H1 (cell line): ENCODE measurements at regions not wholly inside any gene's neighbourhood (a gene's known extent, or its start where the extent isn't known, plus 50 kb on each side); places are given as distances from the start of the nearest gene placed in this dataset.

ENCODE experiments used
- CTCF ChIA-PET: fragments of 300-600 bp; sonication (Branson Sonifier 250); formaldehyde crosslinking; loops from one replicate; lab custom pipeline; 2021; ENCODE audit not compliant: partially characterized antibody; lab: Charles Lee
- POLR2A ChIA-PET: fragments of 300-600 bp; sonication (Branson Sonifier 250); formaldehyde crosslinking; loops from one replicate; lab custom pipeline; 2021; ENCODE audit warnings: inconsistent platforms; ENCODE audit not compliant: partially characterized antibody; lab: Charles Lee
- DNase-seq, 2 experiments: peaks; one replicate each; pipeline versions ENCODE4 v3.0.0 to v3.0.0-alpha.2; 2010 to 2022; ENCODE audit warnings: low spot score in 2 of 2, low read depth in 1 of 2, mixed read lengths in 1 of 2
- FAIRE-seq: peaks from 2 replicates; lab custom pipeline; 2011; peaks lifted over from hg19 to GRCh38; lab: Jason Lieb, UNC
- H2AFZ ChIP-seq: 2 replicates; pipeline ENCODE4 v1.8.1; 2012; ENCODE audit warnings: low read length, inconsistent platforms
- H2AK5ac ChIP-seq: 2 replicates; pipeline ENCODE4 v1.6.1; 2013; ENCODE audit warnings: low read depth, low read length
- H2BK120ac ChIP-seq: replicated peaks from 2 replicates; pipeline ENCODE3; 2013; ENCODE audit warnings: low read depth, low read length, inconsistent platforms
- H2BK12ac ChIP-seq: 2 replicates; pipeline ENCODE4 v1.6.1; 2013; ENCODE audit warnings: low read depth, low read length
- H2BK15ac ChIP-seq: 2 replicates; pipeline ENCODE4 v1.6.1; 2013; ENCODE audit warnings: low read length
- H2BK20ac ChIP-seq: 2 replicates; pipeline ENCODE4 v1.6.1; 2013; ENCODE audit warnings: low read length
- H2BK5ac ChIP-seq: 2 replicates; pipeline ENCODE4 v1.6.1; 2013; ENCODE audit warnings: low read depth, low read length
- H3K14ac ChIP-seq: 2 replicates; pipeline ENCODE4 v1.6.1; 2013; ENCODE audit warnings: inconsistent platforms; ENCODE audit not compliant: insufficient read length
- H3K18ac ChIP-seq: 2 replicates; pipeline ENCODE4 v1.6.1; 2013; ENCODE audit warnings: low read length; ENCODE audit errors: extremely low read depth
- H3K23ac ChIP-seq: 2 replicates; pipeline ENCODE4 v1.6.1; 2013; ENCODE audit warnings: inconsistent platforms; ENCODE audit not compliant: insufficient read length
- H3K23me2 ChIP-seq: 2 replicates; pipeline ENCODE4 v1.6.1; 2013; ENCODE audit warnings: low read depth, low read length
- H3K27ac ChIP-seq: 2 replicates; pipeline ENCODE4 v1.6.1; 2011; ENCODE audit warnings: low read depth, low read length, inconsistent platforms
- H3K27me3 ChIP-seq, 4 experiments: replicated peaks in 1 of 4; 1 replicate in 1 of 4; 2 replicates in 3 of 4; pipeline versions ENCODE4 v1.6.1 to v1.8.1; 2011 to 2013; ENCODE audit warnings: low read length in 3 of 4, mild to moderate bottlenecking in 3 of 4, inconsistent platforms in 2 of 4, mixed read lengths in 2 of 4, moderate library complexity in 1 of 4; ENCODE audit not compliant: control insufficient read depth in 3 of 4, insufficient read depth in 3 of 4; ENCODE audit errors: extremely low read depth in 1 of 4
- H3K36me3 ChIP-seq, 4 experiments: 2 replicates each; pipeline versions ENCODE4 v1.6.1 to v1.8.1; 2011 to 2013; ENCODE audit warnings: mild to moderate bottlenecking in 4 of 4, low read length in 3 of 4, moderate library complexity in 2 of 4, control low read depth in 1 of 4, inconsistent platforms in 1 of 4; ENCODE audit not compliant: insufficient read depth in 4 of 4, control insufficient read depth in 2 of 4
- H3K4ac ChIP-seq: replicated peaks from 2 replicates; pipeline ENCODE3; 2013; ENCODE audit warnings: low read length, low read depth, mixed read lengths, inconsistent platforms; ENCODE audit not compliant: insufficient read length
- H3K4me1 ChIP-seq, 4 experiments: replicated peaks in 1 of 4; 1 replicate in 1 of 4; 2 replicates in 3 of 4; pipeline versions ENCODE4 v1.6.1 to v1.8.1; 2011 to 2013; ENCODE audit warnings: low read length in 3 of 4, inconsistent platforms in 2 of 4, mixed read lengths in 1 of 4; ENCODE audit not compliant: insufficient read depth in 4 of 4, control insufficient read depth in 3 of 4
- H3K4me2 ChIP-seq, 2 experiments: 2 replicates each; pipeline versions ENCODE4 v1.6.1 to v1.8.1; 2011 to 2013; ENCODE audit warnings: low read depth in 2 of 2, low read length in 2 of 2, control low read depth in 1 of 2, inconsistent platforms in 1 of 2, mild to moderate bottlenecking in 1 of 2; ENCODE audit not compliant: insufficient read depth in 1 of 2
- H3K4me3 ChIP-seq, 4 experiments: fragments of 200-600, 300-600 bp in 1 of 4; sonication (generic), shearing (Covaris generic), sonication (Bioruptor Twin) in 1 of 4; 2 replicates each; pipeline versions ENCODE4 v1.5.1 to v1.8.1; 2011 to 2016; ENCODE audit warnings: low read length in 4 of 4, low read depth in 3 of 4, control low read depth in 2 of 4, inconsistent platforms in 2 of 4, mild to moderate bottlenecking in 2 of 4, mixed read lengths in 1 of 4, moderate library complexity in 1 of 4; ENCODE audit not compliant: insufficient read depth in 2 of 4; ENCODE audit errors: extremely low read depth in 1 of 4
- H3K56ac ChIP-seq: replicated peaks from 2 replicates; pipeline ENCODE3; 2013; ENCODE audit warnings: low read depth, mild to moderate bottlenecking, mixed read lengths, low read length, inconsistent platforms; ENCODE audit not compliant: insufficient read length
- H3K79me1 ChIP-seq: 2 replicates; pipeline ENCODE4 v1.6.1; 2013; ENCODE audit warnings: low read depth, low read length, control low read depth
- H3K79me2 ChIP-seq, 2 experiments: 2 replicates each; pipeline versions ENCODE4 v1.6.1 to v1.8.1; 2012 to 2013; ENCODE audit warnings: low read length in 2 of 2, mild to moderate bottlenecking in 2 of 2, inconsistent platforms in 1 of 2; ENCODE audit not compliant: insufficient read depth in 2 of 2, control insufficient read depth in 1 of 2
- H3K9ac ChIP-seq, 4 experiments: replicated peaks in 1 of 4; 1 replicate in 1 of 4; 2 replicates in 3 of 4; pipeline versions ENCODE4 v1.6.1 to v1.8.1; 2011 to 2013; ENCODE audit warnings: low read depth in 3 of 4, low read length in 3 of 4, control low read depth in 2 of 4, mild to moderate bottlenecking in 2 of 4, moderate library complexity in 2 of 4, inconsistent platforms in 1 of 4; ENCODE audit errors: extremely low read depth in 1 of 4
- H3K9me3 ChIP-seq, 2 experiments: 2 replicates each; pipeline versions ENCODE4 v1.6.1 to v1.8.1; 2012 to 2013; ENCODE audit warnings: mild to moderate bottlenecking in 2 of 2, moderate library complexity in 2 of 2, control low read depth in 1 of 2, inconsistent platforms in 1 of 2, low read depth in 1 of 2, low read length in 1 of 2, mixed read lengths in 1 of 2; ENCODE audit not compliant: insufficient read depth in 2 of 2
- H4K20me1 ChIP-seq, 2 experiments: replicated peaks in 1 of 2; 2 replicates each; pipeline versions ENCODE3 to v1.8.1; 2011 to 2013; ENCODE audit warnings: inconsistent platforms in 2 of 2, low read length in 2 of 2, mild to moderate bottlenecking in 1 of 2; ENCODE audit not compliant: insufficient read depth in 2 of 2, control insufficient read depth in 1 of 2
- H4K5ac ChIP-seq: 2 replicates; pipeline ENCODE4 v1.6.1; 2013; ENCODE audit warnings: low read length, low read depth, mixed read lengths, inconsistent platforms; ENCODE audit not compliant: insufficient read length
- H4K8ac ChIP-seq: 2 replicates; pipeline ENCODE4 v1.8.0; 2013; ENCODE audit warnings: mild to moderate bottlenecking, moderate library complexity, low read length, inconsistent platforms; ENCODE audit not compliant: insufficient read depth; ENCODE audit errors: extremely low read depth
- H4K91ac ChIP-seq: replicated peaks from 2 replicates; pipeline ENCODE3; 2013; ENCODE audit warnings: low read length, mixed read lengths, inconsistent platforms; ENCODE audit not compliant: insufficient read length
- ASH2L ChIP-seq: fragments of 200-600, 300-600 bp; sonication (generic); IDR thresholded peaks from one replicate; pipeline ENCODE4 v1.7.1; 2017; ENCODE audit warnings: low read length
- BACH1 ChIP-seq: IDR thresholded peaks from 2 replicates; pipeline ENCODE4 v1.6.1; 2012; ENCODE audit warnings: low read length, improper control_type of control experiment
- EGR1 ChIP-seq: IDR thresholded peaks from 2 replicates; pipeline ENCODE4 v1.6.1; 2011; ENCODE audit warnings: low read depth, low read length, borderline replicate concordance
- EP300 ChIP-seq, 2 experiments: IDR thresholded peaks; 1 replicate in 1 of 2; 2 replicates in 1 of 2; pipeline ENCODE4 v1.6.1; 2011 to 2012; ENCODE audit warnings: low read depth in 2 of 2, low read length in 2 of 2, mild to moderate bottlenecking in 2 of 2, borderline replicate concordance in 1 of 2, inconsistent platforms in 1 of 2, moderate library complexity in 1 of 2
- FOSL1 ChIP-seq: IDR thresholded peaks from 2 replicates; pipeline ENCODE4 v1.6.1; 2011; ENCODE audit warnings: mild to moderate bottlenecking, low read depth, low read length, moderate library complexity; ENCODE audit not compliant: insufficient read depth
- HDAC2 ChIP-seq, 2 experiments: fragments of 300-600 bp in 1 of 2; sonication (generic) in 1 of 2; IDR thresholded peaks; 2 replicates each; pipeline ENCODE4 v1.6.1; 2011 to 2012; ENCODE audit warnings: low read depth in 2 of 2, low read length in 2 of 2, mild to moderate bottlenecking in 2 of 2, moderate library complexity in 2 of 2, borderline replicate concordance in 1 of 2, inconsistent platforms in 1 of 2
- HDAC6 ChIP-seq: IDR thresholded peaks from one replicate; pipeline ENCODE4 v1.7.1; 2012; ENCODE audit warnings: low read depth, mild to moderate bottlenecking, inconsistent platforms, low read length, moderate library complexity
- RFX5 ChIP-seq: IDR thresholded peaks from 2 replicates; pipeline ENCODE4 v1.6.1; 2011; ENCODE audit warnings: low read depth, low read length, improper control_type of control experiment, borderline replicate concordance
- RNF2 ChIP-seq: fragments of 200-900, 300-1000 bp; sonication (generic); IDR thresholded peaks from 2 replicates; pipeline ENCODE4 v1.7.1; 2016; ENCODE audit warnings: borderline replicate concordance, low read depth, mild to moderate bottlenecking, antibody characterized with exemption, low read length; ENCODE audit not compliant: poor library complexity, severe bottlenecking; ENCODE audit errors: missing control alignments
- SIN3A ChIP-seq, 2 experiments: IDR thresholded peaks in 1 of 2; conservative IDR thresholded peaks in 1 of 2; 2 replicates each; pipeline ENCODE4 v1.6.1; 2011 to 2012; ENCODE audit warnings: low read length in 2 of 2, improper control_type of control experiment in 1 of 2, low read depth in 1 of 2, mild to moderate bottlenecking in 1 of 2
- SUZ12 ChIP-seq: fragments of 200-600 bp; sonication (generic); IDR thresholded peaks from 2 replicates; pipeline ENCODE4 v1.6.1; 2012; ENCODE audit warnings: mild to moderate bottlenecking, inconsistent platforms, low read length, moderate library complexity, mixed read lengths
- TEAD4 ChIP-seq: IDR thresholded peaks from 2 replicates; pipeline ENCODE4 v1.6.1; 2012; ENCODE audit warnings: low read depth, low read length, inconsistent platforms, mixed read lengths
- WGBS, 2 experiments: shearing (Covaris generic) in 1 of 2; methylation state at CpG; one replicate each; pipeline versions ENCODE4 v1.1.6 to v1.1.7; 2013 to 2015; ENCODE audit warnings: low lambda C conversion rate in 2 of 2, mixed read lengths in 2 of 2, inconsistent platforms in 1 of 2, low coverage in 1 of 2, missing lambda C conversion rate in 1 of 2; ENCODE audit not compliant: insufficient replicate concordance in 2 of 2, insufficient coverage in 1 of 2, insufficient read length in 1 of 2; ENCODE audit errors: extremely low coverage in 1 of 2, missing lambda C conversion rate in 1 of 2; 5-methylcytosine and 5-hydroxymethylcytosine counted together
- TF ChIP-seq, protein P1 (sequence below): IDR thresholded peaks from 2 replicates; pipeline ENCODE4 v1.6.1; 2012; ENCODE audit warnings: inconsistent platforms

- Histone ChIP-seq H3K36me3 (no peaks in the 10 kb centered on the region), H3K23me2 (no peaks in the 10 kb centered on the region), H3K79me1 (no peaks in the 10 kb centered on the region), H3K56ac (no peak overlapping the region), H2BK5ac (no peak overlapping the region), H2AK5ac (no peak overlapping the region), H3K14ac (no peak overlapping the region), H3K4me3 (no peak overlapping the region), H2BK15ac (no peak overlapping the region), H3K4ac (no peak overlapping the region), H3K9ac (no peak overlapping the region), H2BK120ac (no peak overlapping the region), H3K18ac (no peak overlapping the region), H3K27ac (no peak overlapping the region), H3K9me3 (no peaks in the 10 kb centered on the region), H3K27me3 (no peaks in the 10 kb centered on the region), H2BK20ac (no peak overlapping the region), H2BK12ac (no peak overlapping the region), H4K20me1 (no peaks in the 10 kb centered on the region), H2AFZ (no peak overlapping the region), H3K23ac (no peak overlapping the region), H4K91ac (no peak overlapping the region), H4K5ac (no peak overlapping the region), H3K4me1 (peaks cover 0 to 7% (median 6%) of the 10 kb centered on the region in 4 experiments; a peak in 6 of 7 replicates), H3K4me2 (no peak overlapping the region), H4K8ac (no peak overlapping the region), H3K79me2 (no peaks in the 10 kb centered on the region)
- ChIA-PET CTCF (interaction anchor here (0.6 to 1.1 kb wide), 3 partner anchors 10 to 331 kb away, joined by 3 read pairs; no protein-coding TSS in a partner anchor), POLR2A (no interaction called here)
- DNase-seq (no peak), FAIRE-seq (no peak)
- 78% methylated on average over 2 of the region's 2 CpGs; no CpG with 5 or more reads in 1 of the 2 experiments for WGBS, 2 experiments
- TF ChIP-seq RNF2 = no peak
- no peak for TF ChIP-seq HDAC6
- TF ChIP-seq, protein P1, sequence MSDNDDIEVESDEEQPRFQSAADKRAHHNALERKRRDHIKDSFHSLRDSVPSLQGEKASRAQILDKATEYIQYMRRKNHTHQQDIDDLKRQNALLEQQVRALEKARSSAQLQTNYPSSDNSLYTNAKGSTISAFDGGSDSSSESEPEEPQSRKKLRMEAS = no peak
- no peak for TF ChIP-seq EGR1
- TF ChIP-seq SIN3A (conservative IDR thresholded peaks at IDR 0.05 in 1 of 2, IDR thresholded peaks at IDR 0.05 in 1 of 2; ENCODE audit: low read depth in 1 of 2, low read length in 2 of 2) = no peak
- no peak for TF ChIP-seq TEAD4
- TF ChIP-seq FOSL1 = no peak
- no peak for TF ChIP-seq BACH1
- TF ChIP-seq ASH2L = no peak
- no peak for TF ChIP-seq SUZ12
- TF ChIP-seq HDAC2 (IDR thresholded peaks at IDR 0.05; ENCODE audit: borderline replicate concordance in 1 of 2, low read depth in 2 of 2, low read length in 2 of 2) = no peak
- TF ChIP-seq EP300 (IDR thresholded peaks at IDR 0.05; ENCODE audit: borderline replicate concordance in 1 of 2, low read depth in 2 of 2, low read length in 2 of 2) = no peak
- TF ChIP-seq RFX5 = no peak
Observed at GRCh38 chr1:115440733-115441132, 102.7 kb upstream of the NGF start.
